Esophagus muscularis mucosa (tissue), 4 donors: ENCODE measurements at regions not wholly inside any gene's neighbourhood (a gene's known extent, or its start where the extent isn't known, plus 50 kb on each side); places are given as distances from the start of the nearest gene placed in this dataset.

Experiments used
- DNase-seq: peaks from one replicate; pipeline ENCODE4 v3.0.0-alpha.2; 2017; ENCODE audit errors: extremely low spot score
- H3K27ac ChIP-seq, 4 donors: fragments of 200-600 bp; sonication (generic); replicated peaks in 1 of 4; 1 replicate in 3 of 4; 2 replicates in 1 of 4; pipeline ENCODE4 v1.5.1; 2016 to 2019; ENCODE audit warnings: mild to moderate bottlenecking in 1 of 4
- H3K27me3 ChIP-seq, 4 donors: fragments of 200-600 bp; sonication (generic); one replicate each; pipeline versions ENCODE4 v1.5.1 to v1.6.0; 2016 to 2019
- H3K36me3 ChIP-seq, 4 donors: fragments of 200-600 bp; sonication (generic); one replicate each; pipeline ENCODE4 v1.5.1; 2016 to 2019
- H3K4me1 ChIP-seq, 4 donors: fragments of 200-600 bp; sonication (generic); one replicate each; pipeline ENCODE4 v1.5.1; 2016 to 2019
- H3K4me3 ChIP-seq, 4 donors: fragments of 200-600 bp; sonication (generic); 1 replicate in 2 of 4; 2 replicates in 2 of 4; pipeline ENCODE4 v1.5.1; 2016 to 2019; ENCODE audit warnings: mild to moderate bottlenecking in 4 of 4, moderate library complexity in 1 of 4
- H3K9me3 ChIP-seq, 4 donors: fragments of 200-600 bp; sonication (generic); 1 replicate in 3 of 4; 2 replicates in 1 of 4; pipeline ENCODE4 v1.5.1; 2016 to 2019
- CTCF ChIP-seq, 3 experiments: fragments of 200-600 bp in 2 of 3; fragments of 450-650 bp in 1 of 3; sonication (generic) in 2 of 3; IDR thresholded peaks; one replicate each; pipeline ENCODE4 v1.5.1; 2017 to 2019; ENCODE audit warnings: antibody characterized with exemption in 3 of 3, mild to moderate bottlenecking in 2 of 3, moderate library complexity in 1 of 3
- EP300 ChIP-seq: sonication (generic); formaldehyde crosslinking; IDR thresholded peaks from one replicate; pipeline ENCODE4 v1.6.1; 2017; ENCODE audit warnings: antibody characterized with exemption
- POLR2A ChIP-seq: fragments of 450-650 bp; IDR thresholded peaks from one replicate; pipeline ENCODE4 v1.6.1; 2017; ENCODE audit warnings: antibody characterized with exemption, moderate library complexity, mild to moderate bottlenecking, low read depth
- POLR2AphosphoS5 ChIP-seq, 2 donors: sonication (generic); formaldehyde crosslinking; IDR thresholded peaks; one replicate each; pipeline ENCODE4 v1.6.1; 2017; ENCODE audit warnings: antibody characterized with exemption in 2 of 2
- WGBS: methylation state at CpG from one replicate; pipeline ENCODE4 v1.1.5; 2018; 5-methylcytosine and 5-hydroxymethylcytosine counted together
- intact Hi-C: fragments of 100-400 bp; cut with DNase I; formaldehyde crosslinking; loops from one replicate; pipeline ENCODE4 v1.15.1; 2023

GRCh38 chr13:97565906-97566305, 131.9 kb downstream of the RAP2A start:
- TF ChIP-seq EP300, result no peak
- TF ChIP-seq POLR2AphosphoS5 (IDR thresholded peaks at IDR 0.05), result no peak
- no peak for TF ChIP-seq POLR2A
- no peak for TF ChIP-seq CTCF (IDR thresholded peaks at IDR 0.05)
- H3K36me3 ChIP-seq, result no peaks in the 10 kb centered on the region
- intact Hi-C loops, result no loop called here
- H3K4me3 ChIP-seq, result no peak overlapping the region
- H3K27ac ChIP-seq, result no peak overlapping the region
- no peak for DNase-seq
- no peaks in the 10 kb centered on the region for H3K4me1 ChIP-seq
- no peaks in the 10 kb centered on the region for H3K9me3 ChIP-seq
- 82% methylated on average over 3 of the region's 3 CpGs for WGBS
- peaks cover 0 to 6% (median 0%) of the 10 kb centered on the region in 4 donors for H3K27me3 ChIP-seq

- Histone ChIP-seq H3K36me3 (no peaks in the 10 kb centered on the region), H3K27me3 (peaks cover 0 to 6% (median 0%) of the 10 kb centered on the region in 4 donors), H3K4me3 (no peak overlapping the region), H3K4me1 (no peaks in the 10 kb centered on the region), H3K27ac (no peak overlapping the region), H3K9me3 (no peaks in the 10 kb centered on the region)
- no peak for DNase-seq
- intact Hi-C loops, result no loop called here
- no peak for TF ChIP-seq POLR2AphosphoS5 (IDR thresholded peaks at IDR 0.05)
- TF ChIP-seq POLR2A, result no peak
- no peak for TF ChIP-seq CTCF (IDR thresholded peaks at IDR 0.05)
- no peak for TF ChIP-seq EP300
- 92% methylated on average over 2 of the region's 2 CpGs for WGBS
Observed at GRCh38 chr13:97566907-97567306, 132.9 kb downstream of the RAP2A start.

- Histone ChIP-seq H3K27ac (no peak overlapping the region), H3K36me3 (no peaks in the 10 kb centered on the region), H3K4me1 (no peaks in the 10 kb centered on the region), H3K27me3 (peaks cover 0 to 6% (median 0%) of the 10 kb centered on the region in 4 donors), H3K4me3 (no peak overlapping the region), H3K9me3 (no peaks in the 10 kb centered on the region)
- TF ChIP-seq POLR2AphosphoS5 (IDR thresholded peaks at IDR 0.05) (no peak), CTCF (IDR thresholded peaks at IDR 0.05) (no peak), POLR2A (no peak), EP300 (no peak)
- intact Hi-C loops, result no loop called here
- 70% methylated on average over 3 of the region's 3 CpGs for WGBS
- DNase-seq, result no peak
Observed at GRCh38 chr13:97567510-97568243, 133.7 kb downstream of the RAP2A start.

GRCh38 chr13:97568850-97569249, 134.9 kb downstream of the RAP2A start:
- intact Hi-C loops, result no loop called here
- no peak overlapping the region for H3K27ac ChIP-seq
- H3K4me1 ChIP-seq, result no peaks in the 10 kb centered on the region
- H3K36me3 ChIP-seq, result no peaks in the 10 kb centered on the region
- WGBS, result 85% methylated on average over 1 of the region's 1 CpG
- no peak for DNase-seq
- no peak for TF ChIP-seq POLR2A
- no peak for TF ChIP-seq CTCF (IDR thresholded peaks at IDR 0.05)
- TF ChIP-seq POLR2AphosphoS5 (IDR thresholded peaks at IDR 0.05), result no peak
- TF ChIP-seq EP300, result no peak
- H3K9me3 ChIP-seq, result no peaks in the 10 kb centered on the region
- no peak overlapping the region for H3K4me3 ChIP-seq
- H3K27me3 ChIP-seq, result peaks cover 0 to 6% (median 0%) of the 10 kb centered on the region in 4 donors

GRCh38 chr13:97569841-97570240, 135.9 kb downstream of the RAP2A start:
- no peak for DNase-seq
- Histone ChIP-seq H3K36me3 (no peaks in the 10 kb centered on the region), H3K9me3 (no peaks in the 10 kb centered on the region), H3K27me3 (peaks cover 0 to 6% (median 0%) of the 10 kb centered on the region in 4 donors), H3K4me1 (no peaks in the 10 kb centered on the region), H3K4me3 (no peak overlapping the region), H3K27ac (no peak overlapping the region)
- TF ChIP-seq POLR2A, result no peak
- TF ChIP-seq CTCF (IDR thresholded peaks at IDR 0.05), result no peak
- no peak for TF ChIP-seq EP300
- no peak for TF ChIP-seq POLR2AphosphoS5 (IDR thresholded peaks at IDR 0.05)
- intact Hi-C loops, result no loop called here
- WGBS, result 69% methylated on average over 8 of the region's 8 CpGs
